ENCODE measurements at regions not wholly inside any gene's neighbourhood (a gene's known extent, or its start where the extent isn't known, plus 50 kb on each side); places are given as distances from the start of the nearest gene placed in this dataset.

DNA sequence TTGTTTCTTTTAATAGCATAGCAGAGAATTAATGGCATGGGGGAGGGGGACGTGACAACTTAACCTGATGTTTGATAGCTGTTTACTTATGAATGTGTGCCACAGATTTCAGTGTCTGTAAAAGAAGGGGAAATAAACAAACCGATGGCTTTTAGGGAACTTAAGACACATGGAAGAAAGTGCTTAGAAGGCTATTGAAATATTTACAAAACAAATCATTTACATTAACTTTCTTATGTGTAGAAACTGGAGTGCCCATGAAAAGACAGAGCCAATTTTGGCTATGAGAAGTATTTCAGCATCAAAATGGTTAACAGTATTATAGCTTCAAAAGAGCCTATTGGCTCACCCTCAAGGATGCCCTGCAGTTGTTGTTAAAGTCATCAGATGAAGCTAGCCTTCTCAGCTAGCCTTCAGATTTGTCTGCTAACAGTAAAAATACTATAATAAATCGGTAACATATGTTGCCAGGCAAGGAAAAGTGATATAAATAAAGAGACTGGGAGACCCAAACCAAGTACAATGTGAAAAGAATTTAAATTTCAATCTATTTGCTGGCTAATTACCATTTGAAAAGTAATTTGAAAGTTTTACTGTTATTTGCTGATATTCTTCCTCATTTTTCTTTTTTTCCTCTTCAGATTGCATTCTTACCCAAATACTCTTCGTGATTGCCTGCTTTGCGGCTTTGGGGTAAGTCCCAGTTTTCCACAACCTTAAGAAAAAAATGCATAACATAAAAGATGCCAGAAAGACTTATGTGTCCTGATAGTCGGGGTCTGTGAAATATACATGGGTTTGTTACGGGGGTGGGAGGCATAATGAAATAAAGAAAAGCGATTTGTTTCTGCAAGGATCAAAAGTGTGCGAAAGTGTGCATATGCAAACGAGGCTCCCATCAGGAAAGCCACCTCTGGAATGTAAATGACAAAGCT lies 256.4 kb downstream of the MEIS1 start:
- H3K4me3 ChIP-seq (ENCODE audit: low read depth, low read length), result no peak overlapping the region

GRCh38 chr2:66692521-66693054 lies 257.7 kb downstream of the MEIS1 start:
- H3K4me3 ChIP-seq (ENCODE audit: low read depth, low read length), result no peak overlapping the region

GRCh38 chr2:66693076-66693965 lies 258.4 kb downstream of the MEIS1 start:
- H3K4me3 ChIP-seq (ENCODE audit: low read depth, low read length), result no peak overlapping the region

- no peak overlapping the region for H3K4me3 ChIP-seq (ENCODE audit: low read depth, low read length)
Observed at GRCh38 chr2:66694087-66694860, 259.3 kb downstream of the MEIS1 start.

GRCh38 chr2:66695226-66695735 lies 260.4 kb downstream of the MEIS1 start:
- no peak overlapping the region for H3K4me3 ChIP-seq (ENCODE audit: low read depth, low read length)

DNA sequence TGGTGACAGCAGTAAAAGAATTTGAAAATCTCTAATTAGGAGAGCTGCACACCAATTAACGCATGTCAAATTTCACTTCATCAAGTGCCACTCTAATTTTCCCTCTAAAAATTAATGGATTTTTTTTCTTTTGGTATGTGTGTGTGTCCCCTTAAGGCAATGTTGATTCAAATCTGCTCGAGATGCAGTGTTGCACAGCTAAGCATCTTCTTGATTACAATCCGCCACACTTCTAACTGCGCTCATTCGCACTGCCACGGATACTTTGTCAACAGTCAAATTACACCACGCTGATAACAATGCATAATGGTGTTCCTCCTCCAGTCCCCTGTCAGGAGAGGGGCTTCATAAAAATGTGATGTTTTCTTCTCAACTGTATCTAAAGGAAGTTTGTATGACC lies 261.4 kb downstream of the MEIS1 start:
- H3K4me3 ChIP-seq (ENCODE audit: low read depth, low read length), result no peak overlapping the region

DNA sequence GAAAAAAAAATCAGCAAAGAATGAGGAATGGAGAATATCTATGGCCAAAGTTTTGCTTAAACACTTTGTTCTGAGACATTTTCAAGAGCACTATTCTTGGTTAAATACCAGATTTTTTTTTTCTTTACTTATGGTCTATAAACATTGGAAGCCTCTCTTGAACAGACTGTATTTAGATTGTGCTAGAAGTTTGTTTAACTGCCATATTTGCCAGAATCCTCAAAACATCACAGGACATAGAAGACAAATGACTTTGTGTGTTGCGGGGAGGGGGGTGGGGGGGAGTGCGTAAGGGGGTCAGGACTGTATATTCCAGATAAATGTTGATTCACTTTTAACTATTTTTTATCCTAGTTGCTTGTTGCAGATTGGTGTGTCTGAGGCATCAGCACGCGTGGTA lies 262.0 kb downstream of the MEIS1 start:
- no peak overlapping the region for H3K4me3 ChIP-seq (ENCODE audit: low read depth, low read length)

DNA sequence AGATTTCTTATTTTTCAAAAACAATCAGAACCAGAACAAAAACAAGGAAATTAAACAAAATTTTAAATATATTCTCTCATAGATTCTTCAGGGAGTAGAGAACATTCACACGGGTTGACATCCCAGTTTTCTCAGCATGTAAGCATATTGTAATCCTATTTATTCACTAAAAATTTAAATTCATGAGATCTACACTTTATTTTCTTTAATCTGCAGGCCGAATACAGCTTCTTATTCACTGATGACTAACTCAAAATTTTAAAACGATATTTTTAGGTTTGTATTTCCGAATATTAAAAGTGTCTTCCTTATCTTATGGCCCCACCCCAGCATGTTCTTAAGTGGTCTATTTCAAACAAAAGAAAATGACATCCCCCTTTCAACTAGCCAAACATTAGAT lies 262.4 kb downstream of the MEIS1 start:
- H3K4me3 ChIP-seq (ENCODE audit: low read depth, low read length), result no peak overlapping the region

GRCh38 chr2:66698091-66698490 lies 263.2 kb downstream of the MEIS1 start:
- H3K4me3 ChIP-seq (ENCODE audit: low read depth, low read length), result no peak overlapping the region

GRCh38 chr2:66698576-66699239 lies 263.8 kb downstream of the MEIS1 start:
- H3K4me3 ChIP-seq (ENCODE audit: low read depth, low read length), result no peak overlapping the region

- H3K4me3 ChIP-seq (ENCODE audit: low read depth, low read length), result no peak overlapping the region
Observed at GRCh38 chr2:66699416-66699792, 264.5 kb downstream of the MEIS1 start.

DNA sequence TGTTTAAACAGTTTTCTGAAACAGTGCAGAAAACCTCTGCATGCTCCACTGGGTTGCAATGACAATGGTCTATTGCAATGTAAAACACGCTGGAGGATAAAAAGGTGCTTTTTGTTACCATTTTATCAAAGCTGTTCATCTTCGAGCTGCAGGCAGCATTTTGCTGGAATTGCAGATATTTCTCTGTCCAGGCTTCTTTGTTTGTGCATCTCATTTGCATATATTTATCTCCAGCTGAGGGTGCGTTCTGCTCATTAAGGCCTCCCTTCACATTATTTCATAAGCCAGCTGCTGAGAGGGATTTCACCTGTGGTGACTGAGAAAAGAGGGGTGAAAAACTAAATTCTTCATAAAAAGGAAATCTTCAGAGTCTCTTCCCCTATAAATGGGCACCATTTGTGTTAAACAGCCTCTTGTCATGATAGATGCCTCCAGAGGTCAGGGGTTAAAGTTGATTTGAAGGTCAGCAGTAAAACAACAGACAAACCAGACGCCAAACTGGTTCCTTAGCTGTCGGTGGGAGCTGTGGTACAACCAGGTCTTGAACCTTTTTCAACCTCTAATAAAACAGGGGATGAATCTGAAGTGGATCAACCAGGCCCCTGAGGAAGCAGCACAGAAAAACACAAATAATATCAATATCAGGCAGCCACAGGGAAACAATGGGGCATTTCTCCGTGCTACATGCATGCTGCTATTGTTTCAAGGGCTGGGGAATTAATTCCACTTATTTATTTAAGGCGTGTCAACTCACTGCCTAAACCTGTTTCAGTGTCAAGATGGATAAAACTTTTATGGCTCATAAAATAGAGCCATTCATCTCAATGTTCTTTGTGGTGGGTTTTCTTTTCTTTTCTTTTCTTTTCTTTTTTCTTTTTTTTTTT lies 265.1 kb downstream of the MEIS1 start:
- H3K4me3 ChIP-seq (ENCODE audit: low read depth, low read length), result no peak overlapping the region

DNA sequence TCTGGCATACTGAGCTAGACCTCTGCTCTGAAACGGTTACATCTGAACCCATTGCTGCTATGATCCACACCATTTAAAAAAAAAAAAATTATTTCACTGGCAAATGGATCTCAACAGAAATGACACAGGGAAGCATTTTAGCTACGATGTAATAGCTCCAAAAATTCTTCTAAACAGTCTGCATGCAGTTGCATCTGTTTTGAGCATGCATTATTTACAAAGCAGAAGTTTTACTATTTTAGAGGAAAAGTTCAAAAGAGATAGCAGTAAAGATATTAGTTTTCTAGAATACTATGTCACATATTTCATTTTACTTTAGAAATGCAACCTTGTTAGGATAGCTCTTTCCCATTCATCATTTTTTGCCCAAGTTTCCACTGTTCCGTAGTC lies 265.7 kb downstream of the MEIS1 start:
- H3K4me3 ChIP-seq (ENCODE audit: low read depth, low read length), result no peak overlapping the region

DNA sequence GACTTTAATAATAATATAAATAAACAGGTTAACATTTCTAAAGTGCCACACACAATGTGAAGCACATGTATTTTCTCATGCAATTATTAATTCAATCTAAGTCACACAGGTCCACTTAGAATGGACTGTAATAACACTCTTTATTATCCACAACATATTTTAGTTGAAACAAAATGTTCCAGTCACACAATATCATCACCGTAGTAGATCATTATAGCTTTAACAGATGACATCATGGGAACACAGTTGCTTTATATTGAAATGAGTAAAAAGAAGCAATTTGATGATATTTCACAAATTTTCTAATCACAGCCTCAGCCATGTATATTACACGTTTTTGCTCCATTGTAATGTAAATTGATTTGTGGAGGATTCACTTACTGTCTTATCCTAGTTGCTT lies 266.3 kb downstream of the MEIS1 start:
- no peak overlapping the region for H3K4me3 ChIP-seq (ENCODE audit: low read depth, low read length)

DNA sequence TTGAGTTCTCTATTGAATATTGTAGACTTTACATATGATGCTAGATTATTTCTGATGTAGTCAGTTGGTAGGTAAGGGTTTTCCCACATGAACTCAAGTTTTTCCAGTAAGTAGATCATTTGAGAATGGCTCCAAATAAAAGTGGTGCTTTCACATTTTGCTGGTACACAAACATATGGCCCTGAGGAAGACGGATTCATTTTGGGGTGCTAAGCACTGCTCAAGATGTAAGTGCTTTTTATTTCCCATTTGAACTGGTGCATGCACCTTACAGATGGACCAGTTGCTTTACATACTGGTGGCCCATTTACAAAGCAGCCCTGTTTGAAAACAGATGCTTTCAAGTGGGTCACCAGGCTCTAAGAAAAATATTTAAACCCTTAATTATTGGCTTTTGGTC lies 266.7 kb downstream of the MEIS1 start:
- H3K4me3 ChIP-seq (ENCODE audit: low read depth, low read length), result no peak overlapping the region

- H3K4me3 ChIP-seq (ENCODE audit: low read depth, low read length), result no peak overlapping the region
Observed at GRCh38 chr2:66702301-66702700, 267.4 kb downstream of the MEIS1 start.

GRCh38 chr2:66704786-66705185 lies 269.9 kb downstream of the MEIS1 start:
- no peak overlapping the region for H3K4me3 ChIP-seq (ENCODE audit: low read depth, low read length)

DNA sequence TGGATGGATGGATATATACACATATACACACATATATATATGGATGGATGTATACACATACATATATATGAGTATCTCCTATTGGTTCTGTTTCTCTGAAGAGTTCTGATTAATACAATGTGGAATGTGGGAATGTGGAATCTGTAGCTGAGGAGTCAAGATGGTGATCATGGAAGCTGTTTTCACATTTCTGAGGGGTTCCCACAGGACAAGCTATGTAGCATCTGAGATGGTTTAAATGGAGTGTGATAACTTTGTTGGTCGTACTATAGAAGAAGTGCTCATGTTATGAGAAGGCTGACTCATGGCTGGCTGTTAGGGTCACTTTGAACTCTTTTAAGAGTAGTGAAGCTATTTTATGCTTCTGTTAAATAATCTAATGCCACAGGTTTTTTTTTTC lies 279.7 kb downstream of the MEIS1 start:
- no peak overlapping the region for H3K4me3 ChIP-seq (ENCODE audit: low read depth, low read length)

DNA sequence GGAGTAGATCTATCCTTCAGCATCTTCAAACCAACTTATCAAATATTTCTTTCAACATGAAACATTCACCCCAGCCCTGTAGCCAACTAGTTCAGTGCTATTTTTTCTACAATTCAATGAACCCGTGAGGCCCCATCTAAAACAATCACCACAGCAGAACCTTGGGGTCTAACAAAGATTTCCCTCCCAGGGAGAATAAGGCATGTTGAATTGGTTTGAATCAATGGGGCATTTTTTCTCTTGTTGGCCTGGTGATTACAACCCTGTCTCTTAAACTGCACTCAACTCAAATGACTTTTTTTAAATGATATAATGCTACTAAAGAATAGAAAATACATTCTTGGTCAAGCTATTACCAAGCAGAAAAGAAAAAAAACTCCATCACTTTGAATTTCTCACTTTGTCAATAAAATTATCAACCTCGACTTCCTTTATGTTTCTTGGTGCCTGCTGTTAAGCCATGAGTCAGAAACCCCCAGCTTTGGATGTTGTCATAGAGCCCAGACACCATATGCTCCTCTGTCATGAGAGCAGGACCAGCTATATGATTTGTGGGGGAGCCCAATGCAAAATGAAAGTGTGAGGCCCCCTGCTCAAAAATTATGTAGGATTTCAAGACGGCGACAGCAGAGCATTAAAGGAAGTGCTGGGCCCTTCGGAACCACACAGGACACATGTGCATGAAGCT lies 282.4 kb downstream of the MEIS1 start:
- H3K4me3 ChIP-seq (ENCODE audit: low read depth, low read length), result no peak overlapping the region
